BLaER1 treated with 17β-estradiol and CSF1 and Interleukin-3, amounts not matched to agents 10 nM and 100 nM (cell line): ENCODE measurements at regions not wholly inside any gene's neighbourhood (a gene's known extent, or its start where the extent isn't known, plus 50 kb on each side); places are given as distances from the start of the nearest gene placed in this dataset.
"Not testable (repeated sequence)": the region's sequence is repeated elsewhere in the genome, so short reads cannot be mapped to it uniquely, and the experiment has no call there.

Experiments
- H3K27ac ChIP-seq, 11 experiments: shearing (Covaris generic); formaldehyde crosslinking; 2 replicates each; pipeline ENCODE4 v1.8.1; 2022
- H3K27me3 ChIP-seq, 11 experiments: shearing (Covaris generic); formaldehyde crosslinking; 2 replicates each; pipeline ENCODE4 v1.8.1; 2022
- H3K36me3 ChIP-seq, 11 experiments: shearing (Covaris generic); formaldehyde crosslinking; 2 replicates each; pipeline ENCODE4 v1.8.1; 2022
- H3K4me1 ChIP-seq, 10 experiments: shearing (Covaris generic); formaldehyde crosslinking; 2 replicates each; pipeline ENCODE4 v1.8.1; 2022
- H3K4me2 ChIP-seq, 11 experiments: shearing (Covaris generic); formaldehyde crosslinking; 2 replicates each; pipeline ENCODE4 v1.8.1; 2022
- H3K4me3 ChIP-seq, 10 experiments: shearing (Covaris generic); formaldehyde crosslinking; 2 replicates each; pipeline ENCODE4 v1.8.1; 2022
- H3K9ac ChIP-seq, 11 experiments: shearing (Covaris generic); formaldehyde crosslinking; 2 replicates each; pipeline ENCODE4 v1.8.1; 2022
- H3K9me3 ChIP-seq, 11 experiments: shearing (Covaris generic); formaldehyde crosslinking; replicated peaks in 1 of 11; 2 replicates each; pipeline ENCODE4 v1.8.1; 2022
- H4K20me1 ChIP-seq, 11 experiments: shearing (Covaris generic); formaldehyde crosslinking; 2 replicates each; pipeline ENCODE4 v1.8.1; 2022
- Cebpa-rat ChIP-seq, 11 experiments: shearing (Covaris generic); IDR thresholded peaks; 2 replicates each; pipeline ENCODE4 v1.8.1; 2022

- H3K4me1 ChIP-seq, result peaks cover 0 to 80% (median 0%) of the 10 kb centered on the region in 10 experiments; a peak in 6 of 20 replicates
- H3K9ac ChIP-seq, result no peak overlapping the region
- peak overlapping the region in 2 of 11 experiments; percentile 76 to 83; a peak in 4 of 22 replicates for H3K4me2 ChIP-seq
- no peak for TF ChIP-seq Cebpa-rat (IDR thresholded peaks at IDR 0.05)
- no peaks in the 10 kb centered on the region for H4K20me1 ChIP-seq
- no peaks in the 10 kb centered on the region for H3K36me3 ChIP-seq
- H3K27ac ChIP-seq, result peak overlapping the region in 2 of 11 experiments; percentile 67 to 84; a peak in 4 of 22 replicates
- no peak overlapping the region for H3K4me3 ChIP-seq
- peaks cover 0 to 45% (median 0%) of the 10 kb centered on the region in 11 experiments; a peak in 4 of 22 replicates for H3K9me3 ChIP-seq
- no peaks in the 10 kb centered on the region for H3K27me3 ChIP-seq
Observed at GRCh38 chr15:34654625-34655024, 71.2 kb upstream of the GOLGA8B start.

- Histone ChIP-seq H3K4me2 (no peak overlapping the region), H3K9me3 (peaks cover 0 to 45% (median 0%) of the 10 kb centered on the region in 11 experiments; a peak in 4 of 22 replicates), H3K4me1 (peaks cover 0 to 85% (median 0%) of the 10 kb centered on the region in 10 experiments; a peak in 6 of 20 replicates), H3K36me3 (no peaks in the 10 kb centered on the region), H3K9ac (no peak overlapping the region), H3K27me3 (no peaks in the 10 kb centered on the region), H4K20me1 (no peaks in the 10 kb centered on the region), H3K27ac (no peak overlapping the region), H3K4me3 (no peak overlapping the region)
- TF ChIP-seq Cebpa-rat (IDR thresholded peaks at IDR 0.05), result no peak
Observed at GRCh38 chr15:34653992-34654391, 70.5 kb upstream of the GOLGA8B start.

GRCh38 chr15:34653326-34653725 lies 69.9 kb upstream of the GOLGA8B start:
- H3K9ac ChIP-seq, H3K4me2 ChIP-seq, H3K27me3 ChIP-seq, H3K27ac ChIP-seq, H4K20me1 ChIP-seq, H3K4me3 ChIP-seq, H3K36me3 ChIP-seq: not testable (repeated sequence)
- peaks cover 0 to 82% (median 0%) of the 10 kb centered on the region in 10 experiments; a peak in 6 of 20 replicates for H3K4me1 ChIP-seq
- peaks cover 0 to 45% (median 0%) of the 10 kb centered on the region in 11 experiments; a peak in 4 of 22 replicates for H3K9me3 ChIP-seq

- H3K9ac ChIP-seq, result peak overlapping the region in 1 of 11 experiments; percentile 25; a peak in 1 of 22 replicates
- H3K4me3 ChIP-seq, result no peak overlapping the region
- no peaks in the 10 kb centered on the region for H3K27me3 ChIP-seq
- no peaks in the 10 kb centered on the region for H4K20me1 ChIP-seq
- H3K9me3 ChIP-seq, result peaks cover 0 to 45% (median 0%) of the 10 kb centered on the region in 11 experiments; a peak in 4 of 22 replicates
- peak overlapping the region in 3 of 11 experiments; percentile 32 to 73 (median 65); a peak in 5 of 22 replicates for H3K4me2 ChIP-seq
- no peak for TF ChIP-seq Cebpa-rat (IDR thresholded peaks at IDR 0.05)
- peaks cover 0 to 85% (median 0%) of the 10 kb centered on the region in 10 experiments; a peak in 6 of 20 replicates for H3K4me1 ChIP-seq
- peak overlapping the region in 3 of 11 experiments; percentile 32 to 81 (median 50); a peak in 5 of 22 replicates for H3K27ac ChIP-seq
- no peaks in the 10 kb centered on the region for H3K36me3 ChIP-seq
Observed at GRCh38 chr15:34652726-34653033, 69.2 kb upstream of the GOLGA8B start.

GRCh38 chr15:34651997-34652725 lies 68.7 kb upstream of the GOLGA8B start:
- Histone ChIP-seq H3K9me3 (peaks cover 0 to 45% (median 0%) of the 10 kb centered on the region in 11 experiments; a peak in 4 of 22 replicates), H3K4me3 (no peak overlapping the region), H3K4me1 (peaks cover 0 to 87% (median 0%) of the 10 kb centered on the region in 10 experiments; a peak in 6 of 20 replicates), H3K4me2 (peak overlapping the region in 3 of 11 experiments; percentile 32 to 73 (median 65); a peak in 5 of 22 replicates), H3K27ac (peak overlapping the region in 3 of 11 experiments; percentile 32 to 81 (median 50); a peak in 5 of 22 replicates), H3K9ac (peak overlapping the region in 2 of 11 experiments; percentile 25 to 39; a peak in 2 of 22 replicates), H4K20me1 (no peaks in the 10 kb centered on the region), H3K36me3 (no peaks in the 10 kb centered on the region), H3K27me3 (no peaks in the 10 kb centered on the region)
- no peak for TF ChIP-seq Cebpa-rat (IDR thresholded peaks at IDR 0.05)

GRCh38 chr15:34650177-34650576 lies 66.7 kb upstream of the GOLGA8B start:
- Histone ChIP-seq H3K4me2 (peak overlapping the region in 2 of 11 experiments; percentile 6 to 34; a peak in 3 of 22 replicates), H3K4me1 (peaks cover 0 to 82% (median 0%) of the 10 kb centered on the region in 10 experiments; a peak in 6 of 20 replicates), H3K9me3 (peaks cover 0 to 36% (median 0%) of the 10 kb centered on the region in 11 experiments; a peak in 4 of 22 replicates), H3K9ac (no peak overlapping the region), H3K27me3 (no peaks in the 10 kb centered on the region), H3K36me3 (no peaks in the 10 kb centered on the region), H3K27ac (peak overlapping the region in 1 of 11 experiments; percentile 51; a peak in 2 of 22 replicates), H4K20me1 (no peaks in the 10 kb centered on the region), H3K4me3 (no peak overlapping the region)
- TF ChIP-seq Cebpa-rat (IDR thresholded peaks at IDR 0.05), result no peak

- Histone ChIP-seq H3K4me1 (peaks cover 0 to 87% (median 0%) of the 10 kb centered on the region in 10 experiments; a peak in 6 of 20 replicates), H3K27ac (no peak overlapping the region), H3K27me3 (no peaks in the 10 kb centered on the region), H4K20me1 (no peaks in the 10 kb centered on the region), H3K36me3 (no peaks in the 10 kb centered on the region), H3K9me3 (peaks cover 0 to 17% (median 0%) of the 10 kb centered on the region in 11 experiments; a peak in 1 of 22 replicates), H3K4me3 (no peak overlapping the region), H3K4me2 (no peak overlapping the region), H3K9ac (no peak overlapping the region)
- no peak for TF ChIP-seq Cebpa-rat (IDR thresholded peaks at IDR 0.05)
Observed at GRCh38 chr15:34648294-34648631, 64.8 kb upstream of the GOLGA8B start.

GRCh38 chr15:34647569-34648293 lies 64.3 kb upstream of the GOLGA8B start:
- H3K9ac ChIP-seq, result no peak overlapping the region
- H3K27me3 ChIP-seq, result no peaks in the 10 kb centered on the region
- no peaks in the 10 kb centered on the region for H4K20me1 ChIP-seq
- H3K4me2 ChIP-seq, result peak overlapping the region in 1 of 11 experiments; percentile 5; a peak in 1 of 22 replicates
- H3K4me3 ChIP-seq, result no peak overlapping the region
- TF ChIP-seq Cebpa-rat (IDR thresholded peaks at IDR 0.05), result no peak
- H3K36me3 ChIP-seq, result no peaks in the 10 kb centered on the region
- no peak overlapping the region for H3K27ac ChIP-seq
- peaks cover 0 to 87% (median 0%) of the 10 kb centered on the region in 10 experiments; a peak in 6 of 20 replicates for H3K4me1 ChIP-seq
- peaks cover 0 to 15% (median 0%) of the 10 kb centered on the region in 11 experiments; a peak in 1 of 22 replicates for H3K9me3 ChIP-seq

- H3K4me3 ChIP-seq, result no peak overlapping the region
- H3K4me2 ChIP-seq, result peak overlapping the region in 1 of 11 experiments; percentile 26; a peak in 2 of 22 replicates
- H4K20me1 ChIP-seq, result no peaks in the 10 kb centered on the region
- no peak overlapping the region for H3K27ac ChIP-seq
- no peaks in the 10 kb centered on the region for H3K27me3 ChIP-seq
- H3K36me3 ChIP-seq, result no peaks in the 10 kb centered on the region
- H3K4me1 ChIP-seq, result peaks cover 0 to 79% (median 0%) of the 10 kb centered on the region in 10 experiments; a peak in 6 of 20 replicates
- no peak overlapping the region for H3K9ac ChIP-seq
- no peak for TF ChIP-seq Cebpa-rat (IDR thresholded peaks at IDR 0.05)
- H3K9me3 ChIP-seq, result peaks cover 0 to 8% (median 0%) of the 10 kb centered on the region in 11 experiments; a peak in 1 of 22 replicates
Observed at GRCh38 chr15:34646918-34647317, 63.5 kb upstream of the GOLGA8B start.
